NB4 (cell line): ENCODE measurements at regions not wholly inside any gene's neighbourhood (a gene's known extent, or its start where the extent isn't known, plus 50 kb on each side); places are given as distances from the start of the nearest gene placed in this dataset.
"Not testable (repeated sequence)": the region's sequence is repeated elsewhere in the genome, so short reads cannot be mapped to it uniquely, and the experiment has no call there.

Experiments
- DNase-seq: peaks from one replicate; pipeline ENCODE4 v3.0.0; 2010; ENCODE audit warnings: low read depth
- H3K4me3 ChIP-seq: one replicate; pipeline ENCODE4 v1.5.1; 2011; ENCODE audit warnings: mild to moderate bottlenecking, low read depth, low read length, moderate library complexity
- MYC ChIP-seq: IDR thresholded peaks from 2 replicates; pipeline ENCODE4 v1.6.1; 2011; ENCODE audit warnings: low read depth, low read length
- POLR2A ChIP-seq: IDR thresholded peaks from 2 replicates; pipeline ENCODE4 v1.6.1; 2011; ENCODE audit warnings: mild to moderate bottlenecking; ENCODE audit not compliant: insufficient read length; ENCODE audit errors: extremely low read depth
- TF ChIP-seq, protein P1 (sequence below): IDR thresholded peaks from one replicate; pipeline ENCODE4 v1.5.1; 2012; ENCODE audit warnings: low read depth, low read length
- TF ChIP-seq, protein P2 (sequence below): IDR thresholded peaks from 2 replicates; pipeline ENCODE4 v1.6.1; 2011; ENCODE audit warnings: low read depth, low read length

DNA sequence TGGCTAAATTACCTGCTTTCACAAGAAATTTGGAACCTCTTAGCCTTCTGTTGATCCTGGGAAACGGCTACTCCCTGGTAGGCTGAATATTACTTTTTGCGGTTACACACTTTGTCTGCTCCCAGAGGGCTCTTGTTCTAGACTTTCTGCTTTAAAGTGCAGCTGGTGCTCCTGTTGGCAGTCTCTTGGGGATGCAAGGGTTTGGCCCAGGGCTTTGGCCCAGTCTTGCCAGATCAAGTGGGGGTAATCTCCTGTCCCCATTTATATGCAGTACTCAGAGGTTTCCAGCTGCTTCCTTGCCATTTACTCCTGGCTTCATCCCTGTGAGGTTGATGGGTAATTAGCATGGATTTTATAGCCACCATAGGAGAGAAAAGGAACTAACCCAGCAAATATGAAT lies 558.2 kb upstream of the MIS18BP1 start:
- DNase-seq, result no peak
- TF ChIP-seq, protein P1, sequence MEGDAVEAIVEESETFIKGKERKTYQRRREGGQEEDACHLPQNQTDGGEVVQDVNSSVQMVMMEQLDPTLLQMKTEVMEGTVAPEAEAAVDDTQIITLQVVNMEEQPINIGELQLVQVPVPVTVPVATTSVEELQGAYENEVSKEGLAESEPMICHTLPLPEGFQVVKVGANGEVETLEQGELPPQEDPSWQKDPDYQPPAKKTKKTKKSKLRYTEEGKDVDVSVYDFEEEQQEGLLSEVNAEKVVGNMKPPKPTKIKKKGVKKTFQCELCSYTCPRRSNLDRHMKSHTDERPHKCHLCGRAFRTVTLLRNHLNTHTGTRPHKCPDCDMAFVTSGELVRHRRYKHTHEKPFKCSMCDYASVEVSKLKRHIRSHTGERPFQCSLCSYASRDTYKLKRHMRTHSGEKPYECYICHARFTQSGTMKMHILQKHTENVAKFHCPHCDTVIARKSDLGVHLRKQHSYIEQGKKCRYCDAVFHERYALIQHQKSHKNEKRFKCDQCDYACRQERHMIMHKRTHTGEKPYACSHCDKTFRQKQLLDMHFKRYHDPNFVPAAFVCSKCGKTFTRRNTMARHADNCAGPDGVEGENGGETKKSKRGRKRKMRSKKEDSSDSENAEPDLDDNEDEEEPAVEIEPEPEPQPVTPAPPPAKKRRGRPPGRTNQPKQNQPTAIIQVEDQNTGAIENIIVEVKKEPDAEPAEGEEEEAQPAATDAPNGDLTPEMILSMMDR, result no peak
- TF ChIP-seq, protein P2, sequence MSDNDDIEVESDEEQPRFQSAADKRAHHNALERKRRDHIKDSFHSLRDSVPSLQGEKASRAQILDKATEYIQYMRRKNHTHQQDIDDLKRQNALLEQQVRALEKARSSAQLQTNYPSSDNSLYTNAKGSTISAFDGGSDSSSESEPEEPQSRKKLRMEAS, result no peak
- TF ChIP-seq MYC (no peak), POLR2A (no peak)
- H3K4me3 ChIP-seq, result no peak overlapping the region

DNA sequence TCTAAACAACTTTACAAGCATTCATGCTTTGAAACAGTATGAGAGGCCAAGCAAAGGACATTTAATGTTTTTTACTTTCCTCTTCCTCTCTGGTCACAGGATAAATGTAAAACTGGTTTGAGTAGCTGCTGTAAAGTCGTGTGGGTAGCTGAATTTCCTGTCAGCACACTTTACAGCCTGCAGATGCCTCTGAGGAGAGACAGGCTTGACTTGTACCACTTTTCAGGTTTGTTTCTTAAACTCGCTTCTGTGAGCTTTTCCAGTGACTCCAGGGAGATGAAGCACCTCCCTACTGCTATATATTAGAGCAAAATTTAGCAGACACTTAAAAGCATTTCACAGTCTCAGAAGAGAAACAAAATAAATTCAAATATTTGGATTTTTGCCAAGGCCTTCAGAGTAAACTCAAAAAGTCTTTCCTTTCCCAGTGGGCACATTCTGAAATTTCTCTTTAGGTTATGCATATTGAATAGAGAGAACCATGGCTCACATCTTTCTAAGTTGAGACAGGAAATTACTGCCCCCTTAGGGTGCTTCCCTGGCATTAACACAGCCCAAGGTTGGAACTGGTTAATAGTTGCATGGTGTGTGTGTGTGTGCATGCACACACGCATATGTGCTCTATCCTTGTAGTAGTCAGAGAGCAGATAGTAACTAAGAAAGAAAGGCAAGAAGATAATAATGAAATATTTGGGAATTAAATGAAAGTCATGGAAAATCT lies 557.3 kb upstream of the MIS18BP1 start:
- no peak overlapping the region for H3K4me3 ChIP-seq
- DNase-seq, result peak; percentile 2
- TF ChIP-seq, protein P2, result no peak
- TF ChIP-seq MYC, result no peak
- TF ChIP-seq POLR2A, result no peak
- TF ChIP-seq, protein P1, result no peak

DNA sequence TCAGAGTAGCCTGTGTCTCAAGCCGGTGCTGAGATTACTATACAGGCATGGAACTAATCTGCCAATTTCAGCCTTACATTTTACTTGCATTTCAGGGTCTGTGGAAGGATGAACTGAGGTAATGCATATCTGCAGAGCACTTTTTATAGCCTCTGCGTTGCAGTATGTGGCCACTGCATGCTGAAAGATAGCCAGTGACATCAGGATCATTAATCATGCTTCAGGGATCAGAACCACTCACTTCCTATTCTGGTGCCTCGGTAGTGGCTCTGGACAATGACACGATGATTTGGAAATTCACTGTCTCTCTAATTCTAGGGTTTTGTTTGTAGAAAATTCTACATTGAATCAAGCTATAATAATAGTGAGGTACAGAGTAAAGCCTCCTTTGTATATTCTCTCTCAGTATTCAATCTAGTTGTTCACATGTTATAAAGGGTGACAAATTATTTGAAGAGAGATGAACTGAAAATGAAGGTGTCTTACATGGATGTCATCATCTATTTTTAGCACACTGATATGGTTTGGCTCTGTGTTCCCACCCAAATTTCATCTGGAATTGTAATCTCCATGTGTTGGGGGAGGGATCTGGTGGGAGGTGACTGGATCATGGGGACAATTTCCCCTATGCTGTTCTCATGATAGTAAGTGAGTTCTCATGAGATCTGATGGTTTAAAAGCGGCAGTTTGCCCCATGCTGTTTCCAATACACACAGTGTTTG lies 554.3 kb upstream of the MIS18BP1 start:
- no peak for TF ChIP-seq MYC
- TF ChIP-seq, protein P1, result no peak
- TF ChIP-seq, protein P2, result no peak
- TF ChIP-seq POLR2A, result no peak
- DNase-seq, result no peak

DNA sequence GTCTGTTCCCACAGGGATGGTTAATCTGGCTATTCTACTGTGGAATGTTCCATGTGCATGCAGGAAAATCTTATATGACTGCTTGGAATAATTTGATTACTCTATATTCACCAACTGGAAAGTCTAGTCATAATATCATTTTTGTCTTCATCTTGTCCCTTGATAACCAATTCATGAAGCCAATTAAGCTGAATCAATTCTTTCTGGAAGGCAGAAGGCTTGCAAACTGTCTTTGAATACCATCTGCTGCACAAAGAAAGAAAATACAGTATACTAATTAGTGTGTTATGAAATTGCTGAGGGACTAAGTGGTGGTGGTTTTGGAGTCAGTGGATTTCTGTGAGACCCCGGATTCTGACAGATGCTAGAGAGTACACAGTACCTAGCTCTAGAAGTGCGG lies 546.5 kb upstream of the MIS18BP1 start:
- no peak overlapping the region for H3K4me3 ChIP-seq
- DNase-seq, result no peak
- TF ChIP-seq MYC, result no peak
- TF ChIP-seq, protein P2, result no peak
- TF ChIP-seq, protein P1, result no peak
- no peak for TF ChIP-seq POLR2A

More for the DNA sequence above, 554.3 kb upstream of the MIS18BP1 start:
- H3K4me3 ChIP-seq, result no peak overlapping the region

DNA sequence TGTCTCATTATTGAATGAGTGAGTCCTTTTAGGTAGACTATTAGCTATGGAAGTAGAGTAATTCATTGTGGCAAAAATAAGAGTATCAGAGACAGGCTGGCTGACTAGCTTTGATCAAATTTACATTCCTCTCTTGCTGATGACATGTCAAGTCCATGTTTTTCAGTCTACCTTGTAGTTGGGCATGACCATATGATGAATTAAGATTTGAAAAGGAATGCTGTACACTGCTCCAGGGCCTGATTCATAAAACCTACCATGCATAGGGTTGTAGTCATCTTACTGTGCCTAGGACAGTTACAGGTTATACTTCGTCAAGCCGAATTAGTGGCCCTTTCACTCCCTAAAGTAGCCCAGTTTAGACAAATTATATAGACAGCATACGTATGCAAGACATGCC lies 545.7 kb upstream of the MIS18BP1 start:
- TF ChIP-seq MYC (no peak), POLR2A (no peak)
- TF ChIP-seq, protein P1, result no peak
- TF ChIP-seq, protein P2, result no peak
- DNase-seq, result no peak
- H3K4me3 ChIP-seq, result no peak overlapping the region

DNA sequence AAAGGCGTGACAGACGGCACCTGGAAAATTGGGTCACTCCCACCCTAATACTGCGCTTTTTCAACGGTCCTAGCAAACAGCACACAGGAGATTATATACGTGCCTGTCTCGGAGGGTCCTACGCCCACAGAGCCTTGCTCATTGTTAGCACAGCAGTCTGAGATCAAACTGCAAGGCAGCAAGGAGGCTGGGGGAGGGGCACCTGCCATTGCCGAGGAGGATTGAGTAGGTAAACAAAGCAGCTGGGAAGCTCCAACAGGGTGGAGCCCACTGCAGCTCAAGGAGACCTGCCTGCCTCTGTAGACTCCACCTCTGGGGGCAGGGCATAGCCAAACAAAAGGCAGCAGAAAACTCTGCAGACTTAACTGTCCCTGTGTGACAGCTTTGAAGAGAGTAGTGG lies 543.0 kb upstream of the MIS18BP1 start:
- DNase-seq, H3K4me3 ChIP-seq: not testable (repeated sequence)
